ENCODE measurements at regions not wholly inside any gene's neighbourhood (a gene's known extent, or its start where the extent isn't known, plus 50 kb on each side); places are given as distances from the start of the nearest gene placed in this dataset.

- no peak for TF ChIP-seq EZH2 (IDR thresholded peaks at IDR 0.05; ENCODE audit: insufficient read depth, low read length)
- no peak for TF ChIP-seq CTCF (IDR thresholded peaks at IDR 0.05; ENCODE audit: insufficient read depth, low read depth, low read length)
These were observed 646.0 kb upstream of the CFAP20DC start for GRCh38 chr3:59695860-59696259.
